Testis (tissue), 2 donors: ENCODE measurements at regions not wholly inside any gene's neighbourhood (a gene's known extent, or its start where the extent isn't known, plus 50 kb on each side); places are given as distances from the start of the nearest gene placed in this dataset.

Experiments used
- DNase-seq: peaks from one replicate; pipeline ENCODE4 v3.0.0-alpha.2; 2019
- H3K27ac ChIP-seq, 2 donors: fragments of 200-600 bp; sonication (generic); one replicate each; pipeline ENCODE4 v1.5.1; 2019
- H3K27me3 ChIP-seq: fragments of 200-600 bp; sonication (generic); one replicate; pipeline ENCODE4 v1.5.1; 2019
- H3K36me3 ChIP-seq: fragments of 200-600 bp; sonication (generic); one replicate; pipeline ENCODE4 v1.5.1; 2017; ENCODE audit warnings: low read depth; ENCODE audit errors: missing control alignments
- H3K4me1 ChIP-seq: fragments of 200-600 bp; sonication (generic); one replicate; pipeline ENCODE4 v1.5.1; 2019
- H3K4me3 ChIP-seq, 2 donors: fragments of 200-600 bp; sonication (generic); one replicate each; pipeline ENCODE4 v1.5.1; 2017 to 2019
- H3K9me3 ChIP-seq: fragments of 200-600 bp; sonication (generic); one replicate; pipeline ENCODE4 v1.5.1; 2017
- CTCF ChIP-seq, 3 experiments: fragments of 450-650 bp in 2 of 3; fragments of 200-600 bp in 1 of 3; sonication (generic) in 1 of 3; IDR thresholded peaks; one replicate each; pipeline ENCODE4 v1.5.1; 2016 to 2019; ENCODE audit warnings: antibody characterized with exemption in 3 of 3, mild to moderate bottlenecking in 2 of 3, moderate library complexity in 1 of 3
- POLR2A ChIP-seq: fragments of 450-650 bp; IDR thresholded peaks from one replicate; pipeline ENCODE4 v1.6.1; 2017; ENCODE audit warnings: antibody characterized with exemption, mild to moderate bottlenecking, moderate library complexity
- WGBS, 2 donors: methylation state at CpG; one replicate each; pipeline ENCODE4 v1.1.5; 2018; 5-methylcytosine and 5-hydroxymethylcytosine counted together
- intact Hi-C: fragments of 100-400 bp; cut with DNase I; formaldehyde crosslinking; loops from one replicate; pipeline ENCODE4 v1.15.1; 2023; ENCODE audit warnings: low total_unique reads

- Histone ChIP-seq H3K9me3 (no peaks in the 10 kb centered on the region), H3K36me3 (no peaks in the 10 kb centered on the region), H3K27ac (no peak overlapping the region), H3K4me3 (no peak overlapping the region), H3K27me3 (no peaks in the 10 kb centered on the region), H3K4me1 (no peaks in the 10 kb centered on the region)
- TF ChIP-seq POLR2A, result no peak
- TF ChIP-seq CTCF (IDR thresholded peaks at IDR 0.05), result no peak
- WGBS, 2 donors, result 93 to 95% methylated on average over 1 of the region's 1 CpG
- DNase-seq, result no peak
- intact Hi-C loops, result no loop called here
These were observed 203.5 kb upstream of the PFN2 start for GRCh38 chr3:150174179-150174578.

DNA sequence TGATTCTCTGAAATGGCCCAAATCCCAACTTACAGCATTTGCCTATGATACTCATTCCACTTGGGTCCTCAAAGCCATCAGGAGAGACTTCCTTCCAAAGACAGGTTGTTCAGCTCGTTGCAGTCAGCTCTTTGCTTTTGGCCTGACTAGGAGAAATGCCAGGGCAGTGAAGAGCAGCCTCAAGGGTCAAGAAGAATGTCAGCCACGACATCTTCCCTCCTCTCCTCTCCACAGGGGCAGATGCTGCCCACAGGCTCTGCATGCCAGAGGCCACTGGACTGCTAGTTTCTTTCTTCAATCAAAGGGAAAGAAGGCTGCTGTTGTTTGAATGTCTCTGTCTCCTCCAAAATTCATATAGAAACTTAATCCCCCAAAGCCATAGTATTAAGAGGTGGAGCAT lies 201.7 kb upstream of the PFN2 start:
- Histone ChIP-seq H3K4me1 (no peaks in the 10 kb centered on the region), H3K27ac (no peak overlapping the region), H3K27me3 (no peaks in the 10 kb centered on the region), H3K4me3 (no peak overlapping the region), H3K36me3 (no peaks in the 10 kb centered on the region), H3K9me3 (no peaks in the 10 kb centered on the region)
- whole genome bisulfite sequencing, 2 donors, result 72 to 79% methylated on average over 2 of the region's 2 CpGs
- no peak for DNase-seq
- no peak for TF ChIP-seq CTCF (IDR thresholded peaks at IDR 0.05)
- TF ChIP-seq POLR2A, result no peak
- intact Hi-C loops, result no loop called here

GRCh38 chr3:150170852-150171520 lies 200.3 kb upstream of the PFN2 start:
- no peaks in the 10 kb centered on the region for H3K27me3 ChIP-seq
- H3K4me1 ChIP-seq, result no peaks in the 10 kb centered on the region
- DNase-seq, result no peak
- H3K4me3 ChIP-seq, result no peak overlapping the region
- no peak overlapping the region for H3K27ac ChIP-seq
- no peaks in the 10 kb centered on the region for H3K9me3 ChIP-seq
- H3K36me3 ChIP-seq, result no peaks in the 10 kb centered on the region
- intact Hi-C loops, result no loop called here
- TF ChIP-seq POLR2A, result no peak
- TF ChIP-seq CTCF (IDR thresholded peaks at IDR 0.05), result no peak
- 71 to 73% methylated on average over 6 of the region's 6 CpGs for WGBS, 2 donors

GRCh38 chr3:150169330-150169940 lies 198.7 kb upstream of the PFN2 start:
- Histone ChIP-seq H3K4me3 (no peak overlapping the region), H3K27me3 (no peaks in the 10 kb centered on the region), H3K9me3 (no peaks in the 10 kb centered on the region), H3K36me3 (no peaks in the 10 kb centered on the region), H3K27ac (no peak overlapping the region), H3K4me1 (no peaks in the 10 kb centered on the region)
- WGBS, 2 donors, result 70 to 78% methylated on average over 5 of the region's 5 CpGs
- no peak for DNase-seq
- intact Hi-C loops, result no loop called here
- TF ChIP-seq POLR2A, result no peak
- TF ChIP-seq CTCF (IDR thresholded peaks at IDR 0.05), result no peak

GRCh38 chr3:150168698-150169097 lies 198.0 kb upstream of the PFN2 start:
- H3K27me3 ChIP-seq, result no peaks in the 10 kb centered on the region
- intact Hi-C loops, result no loop called here
- H3K36me3 ChIP-seq, result no peaks in the 10 kb centered on the region
- no peak overlapping the region for H3K27ac ChIP-seq
- no peaks in the 10 kb centered on the region for H3K4me1 ChIP-seq
- 18 to 19% methylated on average over 2 of the region's 2 CpGs for WGBS, 2 donors
- TF ChIP-seq POLR2A (no peak), CTCF (IDR thresholded peaks at IDR 0.05) (no peak)
- no peak overlapping the region for H3K4me3 ChIP-seq
- peak; percentile 38 for DNase-seq
- no peaks in the 10 kb centered on the region for H3K9me3 ChIP-seq
